ENCODE measurements at regions not wholly inside any gene's neighbourhood (a gene's known extent, or its start where the extent isn't known, plus 50 kb on each side); places are given as distances from the start of the nearest gene placed in this dataset.

- TF ChIP-seq CTCF (conservative IDR thresholded peaks at IDR 0.05; ENCODE audit: low read depth, low read length): no peak
- TF ChIP-seq SMC3 (IDR thresholded peaks at IDR 0.05; ENCODE audit: low read depth, low read length): no peak
- TF ChIP-seq USF2 (IDR thresholded peaks at IDR 0.05; ENCODE audit: low read depth, low read length): no peak
- no peak for TF ChIP-seq RFX5 (IDR thresholded peaks at IDR 0.05; ENCODE audit: low read depth, low read length)
- no peak for TF ChIP-seq CEBPB (IDR thresholded peaks at IDR 0.05; ENCODE audit: low read depth, low read length)
- no peak for TF ChIP-seq POLR2A (IDR thresholded peaks at IDR 0.05; ENCODE audit: low read depth, low read length)
- TF ChIP-seq RAD21 (IDR thresholded peaks at IDR 0.05; ENCODE audit: low read length): no peak
- TF ChIP-seq MXI1 (IDR thresholded peaks at IDR 0.05; ENCODE audit: borderline replicate concordance, low read depth, low read length): no peak
- no peak for TF ChIP-seq MAFK (IDR thresholded peaks at IDR 0.05; ENCODE audit: low read depth, low read length)
- no peak for TF ChIP-seq RCOR1 (IDR thresholded peaks at IDR 0.05; ENCODE audit: insufficient replicate concordance, low read length)
- TF ChIP-seq FOS (IDR thresholded peaks at IDR 0.05; ENCODE audit: low read depth, low read length): no peak
- no peak for TF ChIP-seq MAZ (IDR thresholded peaks at IDR 0.05; ENCODE audit: borderline replicate concordance, low read depth, low read length)
- no peak for TF ChIP-seq BHLHE40 (IDR thresholded peaks at IDR 0.05; ENCODE audit: low read depth, low read length)
Measured at GRCh38 chr10:109022417-109023049, 900.8 kb downstream of the XPNPEP1 start.

All from IMR-90 (cell line).